C4-2B (cell line): ENCODE measurements at regions not wholly inside any gene's neighbourhood (a gene's known extent, or its start where the extent isn't known, plus 50 kb on each side); places are given as distances from the start of the nearest gene placed in this dataset.

ENCODE experiments used
- CTCF ChIP-seq: fragments of 450-650 bp; conservative IDR thresholded peaks from 2 replicates; pipeline ENCODE4 v1.5.1; 2017; ENCODE audit warnings: mild to moderate bottlenecking
- ZFX ChIP-seq: fragments of 450-650 bp; IDR thresholded peaks from 2 replicates; pipeline ENCODE4 v1.6.1; 2017

DNA sequence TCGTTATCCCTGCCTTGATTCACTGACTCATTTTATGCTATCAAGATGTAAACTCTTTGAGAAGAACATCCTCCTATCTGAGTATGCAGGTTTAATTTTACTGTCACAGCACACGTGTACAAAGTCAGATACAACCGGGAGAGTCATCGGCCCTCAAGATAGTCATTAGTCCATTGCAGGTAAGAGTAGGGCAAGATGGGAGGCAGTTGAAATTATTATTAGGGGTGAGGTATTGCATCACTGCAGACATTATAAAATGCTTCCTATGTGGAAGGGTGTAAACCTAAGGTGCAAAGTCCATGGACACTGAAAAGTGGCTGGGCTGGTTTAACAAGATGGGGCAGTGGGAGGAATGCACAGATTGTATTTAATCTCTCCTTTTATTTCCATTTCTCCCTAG is 113.7 kb downstream of the ARL4A start:
- no peak for TF ChIP-seq CTCF
- no peak for TF ChIP-seq ZFX
